WTC11 (cell line): ENCODE measurements at regions not wholly inside any gene's neighbourhood (a gene's known extent, or its start where the extent isn't known, plus 50 kb on each side); places are given as distances from the start of the nearest gene placed in this dataset.

Experiments
- ATAC-seq: fragments of 200-7000 bp; cut with Tn5 transposase; 2 replicates; pipeline ENCODE4 v1.10.0; 2021; ENCODE audit warnings: mild to moderate bottlenecking, moderate library complexity
- CTCF ChIA-PET: fragments of 300-600 bp; sonication (Branson Sonifier 250); formaldehyde crosslinking; loops from one replicate; lab custom pipeline; 2021; ENCODE audit warnings: antibody characterized with exemption; lab: Charles Lee
- POLR2A ChIA-PET: fragments of 350-600 bp; sonication (Branson Sonifier 250); formaldehyde crosslinking; loops from one replicate; lab custom pipeline; 2021; ENCODE audit warnings: antibody characterized with exemption; lab: Charles Lee
- DNase-seq: peaks from one replicate; pipeline ENCODE4 v3.0.0; 2021; ENCODE audit warnings: low spot score
- H3K27ac Mint-ChIP-seq: 2 replicates; pipeline ENCODE4 v1.8.0; 2021; ENCODE audit warnings: mixed read lengths
- H3K27me3 Mint-ChIP-seq: 2 replicates; pipeline ENCODE4 v1.8.0; 2021; ENCODE audit warnings: low read depth, mild to moderate bottlenecking, moderate library complexity, mixed read lengths
- H3K36me3 Mint-ChIP-seq: 2 replicates; pipeline ENCODE4 v1.8.0; 2021; ENCODE audit warnings: mixed read lengths
- H3K4me1 Mint-ChIP-seq: 2 replicates; pipeline ENCODE4 v1.8.0; 2022; ENCODE audit warnings: mixed read lengths
- H3K4me3 Mint-ChIP-seq: 2 replicates; pipeline ENCODE4 v1.8.0; 2021; ENCODE audit warnings: mild to moderate bottlenecking, moderate library complexity, mixed read lengths
- H3K9me3 Mint-ChIP-seq: 2 replicates; pipeline ENCODE4 v1.8.0; 2021; ENCODE audit warnings: mixed read lengths
- ATF1 ChIP-seq: sonication (generic); formaldehyde crosslinking; IDR thresholded peaks from 2 replicates; pipeline ENCODE4 v1.8.1; 2023; ENCODE audit warnings: mild to moderate bottlenecking, moderate library complexity, missing genetic modification reagents
- ATF2 ChIP-seq: sonication (generic); formaldehyde crosslinking; IDR thresholded peaks from 2 replicates; pipeline ENCODE4 v1.8.1; 2022; ENCODE audit warnings: low read depth, missing genetic modification reagents, borderline replicate concordance
- CDX4 ChIP-seq: fragments of 250-450 bp; sonication (Bioruptor Pico); IDR thresholded peaks from 2 replicates; pipeline ENCODE4 v1.9.0; 2021; ENCODE audit warnings: moderate library complexity, mild to moderate bottlenecking, inconsistent platforms, borderline replicate concordance
- E2F4 ChIP-seq: sonication (generic); formaldehyde crosslinking; IDR thresholded peaks from 2 replicates; pipeline ENCODE4 v1.8.1; 2022; ENCODE audit warnings: low read depth, mild to moderate bottlenecking, moderate library complexity, missing genetic modification reagents, borderline replicate concordance
- ESRRA ChIP-seq: sonication (generic); formaldehyde crosslinking; IDR thresholded peaks from 2 replicates; pipeline ENCODE4 v1.8.1; 2022; ENCODE audit warnings: mild to moderate bottlenecking, missing genetic modification reagents, borderline replicate concordance
- FOXJ3 ChIP-seq: sonication (generic); formaldehyde crosslinking; IDR thresholded peaks from 2 replicates; pipeline ENCODE4 v1.9.0; 2021; ENCODE audit warnings: missing genetic modification reagents, mild to moderate bottlenecking, borderline replicate concordance
- FOXP1 ChIP-seq: sonication (generic); formaldehyde crosslinking; IDR thresholded peaks from 2 replicates; pipeline ENCODE4 v1.8.0; 2022; ENCODE audit warnings: missing genetic modification reagents, mild to moderate bottlenecking, moderate library complexity, borderline replicate concordance
- GABPB1 ChIP-seq: sonication (generic); formaldehyde crosslinking; IDR thresholded peaks from 2 replicates; pipeline ENCODE4 v1.8.1; 2023; ENCODE audit warnings: mild to moderate bottlenecking, missing genetic modification reagents
- GRHL2 ChIP-seq: fragments of 250-450 bp; sonication (Bioruptor Pico); IDR thresholded peaks from 2 replicates; pipeline ENCODE4 v1.8.0; 2022; ENCODE audit warnings: mild to moderate bottlenecking, moderate library complexity; ENCODE audit not compliant: insufficient replicate concordance, severe bottlenecking
- IRF1 ChIP-seq: sonication (generic); formaldehyde crosslinking; IDR thresholded peaks from 2 replicates; pipeline ENCODE4 v1.8.0; 2023; ENCODE audit warnings: missing genetic modification reagents
- NR2C2 ChIP-seq: sonication (generic); formaldehyde crosslinking; IDR thresholded peaks from 2 replicates; pipeline ENCODE4 v1.8.0; 2022; ENCODE audit warnings: mild to moderate bottlenecking, missing genetic modification reagents
- SP1 ChIP-seq: sonication (generic); formaldehyde crosslinking; conservative IDR thresholded peaks from 2 replicates; pipeline ENCODE4 v1.8.1; 2022; ENCODE audit warnings: missing genetic modification reagents
- TCF7 ChIP-seq: sonication (generic); formaldehyde crosslinking; IDR thresholded peaks from 2 replicates; pipeline ENCODE4 v1.8.0; 2022; ENCODE audit warnings: mild to moderate bottlenecking, low read depth, missing genetic modification reagents, moderate library complexity
- ZBTB21 ChIP-seq: sonication (generic); formaldehyde crosslinking; IDR thresholded peaks from 2 replicates; pipeline ENCODE4 v1.8.1; 2023; ENCODE audit warnings: mild to moderate bottlenecking, missing genetic modification reagents, borderline replicate concordance
- ZNF263 ChIP-seq: sonication (generic); formaldehyde crosslinking; IDR thresholded peaks from 2 replicates; pipeline ENCODE4 v1.8.1; 2022; ENCODE audit warnings: low read depth, mild to moderate bottlenecking, moderate library complexity, missing genetic modification reagents
- ZNF317 ChIP-seq: sonication (generic); formaldehyde crosslinking; IDR thresholded peaks from 2 replicates; pipeline ENCODE4 v1.8.1; 2023; ENCODE audit warnings: low read depth, mild to moderate bottlenecking, moderate library complexity, missing genetic modification reagents, borderline replicate concordance
- ZNF396 ChIP-seq: fragments of 250-450 bp; sonication (Bioruptor Pico); IDR thresholded peaks from 2 replicates; pipeline ENCODE4 v1.8.0; 2021; ENCODE audit warnings: mild to moderate bottlenecking, moderate library complexity, borderline replicate concordance
- ZNF416 ChIP-seq: fragments of 250-450 bp; sonication (Bioruptor Pico); IDR thresholded peaks from 2 replicates; pipeline ENCODE4 v1.9.0; 2021; ENCODE audit warnings: mild to moderate bottlenecking, inconsistent platforms
- TF ChIP-seq, protein P1 (sequence below): sonication (generic); formaldehyde crosslinking; IDR thresholded peaks from 2 replicates; pipeline ENCODE4 v1.8.0; 2022; ENCODE audit warnings: mild to moderate bottlenecking, missing genetic modification reagents
- TF ChIP-seq, protein P2 (sequence below): sonication (generic); formaldehyde crosslinking; IDR thresholded peaks from 2 replicates; pipeline ENCODE4 v1.8.0; 2022; ENCODE audit warnings: mild to moderate bottlenecking, missing genetic modification reagents
- TF ChIP-seq, protein P3 (sequence below): fragments of 250-450 bp; sonication (Bioruptor Pico); conservative IDR thresholded peaks from 2 replicates; pipeline ENCODE4 v1.9.0; 2021; ENCODE audit warnings: mild to moderate bottlenecking

DNA sequence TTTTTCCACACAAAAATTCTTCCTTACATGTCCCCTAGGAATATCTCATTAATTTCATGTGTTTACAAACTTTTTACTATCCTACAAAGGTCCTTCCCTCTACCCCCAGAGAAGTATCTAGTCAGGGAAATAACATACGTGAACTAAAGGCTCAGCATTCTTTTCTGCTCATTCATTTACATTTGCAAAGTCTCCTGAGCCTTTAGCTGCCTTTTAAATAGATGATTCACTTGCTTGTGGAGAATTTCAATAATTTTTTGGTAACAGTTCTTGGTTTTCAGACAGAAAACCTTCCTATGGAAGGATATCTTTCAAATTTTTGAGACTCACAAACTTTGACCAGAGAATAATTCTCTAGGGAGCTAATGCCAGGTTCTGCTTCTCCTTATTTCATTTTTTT, 81.5 kb upstream of the RMDN2 start:
- CTCF ChIA-PET: interaction anchor here (1.2 to 1.7 kb wide), 3 partner anchors 11 to 429 kb away, joined by 4 to 8 read pairs (median 8); no protein-coding TSS in a partner anchor
- Mint-ChIP-seq H3K27ac (peak overlapping the region; percentile 84; the same call in 1 of the 2 replicates), H3K4me1 (peaks cover 25% of the 10 kb centered on the region), H3K36me3 (no peaks in the 10 kb centered on the region), H3K27me3 (no peaks in the 10 kb centered on the region; the same call in 1 of the 2 replicates), H3K4me3 (no peak overlapping the region), H3K9me3 (peaks cover 10% of the 10 kb centered on the region)
- TF ChIP-seq FOXP1 (CRISPR knock-in tag) (no peak), ZNF263 (CRISPR knock-in tag) (no peak), GABPB1 (CRISPR knock-in tag) (no peak), ATF2 (CRISPR knock-in tag) (no peak), FOXJ3 (no peak), NR2C2 (CRISPR knock-in tag) (no peak), E2F4 (CRISPR knock-in tag) (no peak)
- DNase-seq (no peak), ATAC-seq (peak; percentile 55; the same call in 1 of the 2 replicates)
- POLR2A ChIA-PET: no interaction called here

DNA sequence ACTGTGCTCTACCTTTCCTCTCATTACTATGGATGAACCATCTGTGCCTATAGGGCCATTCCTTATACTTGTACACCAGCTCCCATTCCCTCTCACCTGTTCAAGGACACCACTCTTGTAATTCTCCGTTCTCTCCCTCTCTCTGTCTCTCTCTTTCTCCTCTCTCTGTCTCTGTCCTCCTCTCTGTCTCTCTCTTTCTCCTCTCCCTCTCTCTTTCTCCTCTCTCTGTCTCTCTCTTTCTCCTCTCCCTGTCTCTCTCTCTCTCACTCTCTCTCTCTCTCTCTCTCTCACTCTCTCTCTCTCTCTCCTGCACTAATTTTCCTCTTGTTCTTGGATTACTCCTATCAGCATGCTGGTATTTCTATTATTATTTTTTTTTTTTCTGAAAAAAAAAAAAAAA, 78.9 kb upstream of the RMDN2 start:
- ATAC-seq: no peak
- H3K27ac Mint-ChIP-seq: no peak overlapping the region
- POLR2A ChIA-PET: no interaction called here
- CTCF ChIA-PET: no interaction called here
- H3K9me3 Mint-ChIP-seq: peaks cover 10% of the 10 kb centered on the region
- TF ChIP-seq SP1 (no peak), ZNF317 (CRISPR knock-in tag) (no peak)
- TF ChIP-seq, protein P1, sequence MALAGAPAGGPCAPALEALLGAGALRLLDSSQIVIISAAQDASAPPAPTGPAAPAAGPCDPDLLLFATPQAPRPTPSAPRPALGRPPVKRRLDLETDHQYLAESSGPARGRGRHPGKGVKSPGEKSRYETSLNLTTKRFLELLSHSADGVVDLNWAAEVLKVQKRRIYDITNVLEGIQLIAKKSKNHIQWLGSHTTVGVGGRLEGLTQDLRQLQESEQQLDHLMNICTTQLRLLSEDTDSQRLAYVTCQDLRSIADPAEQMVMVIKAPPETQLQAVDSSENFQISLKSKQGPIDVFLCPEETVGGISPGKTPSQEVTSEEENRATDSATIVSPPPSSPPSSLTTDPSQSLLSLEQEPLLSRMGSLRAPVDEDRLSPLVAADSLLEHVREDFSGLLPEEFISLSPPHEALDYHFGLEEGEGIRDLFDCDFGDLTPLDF: no peak
- TF ChIP-seq, all 79 proteins: peak for 0
- Mint-ChIP-seq H3K27me3 (no peaks in the 10 kb centered on the region; the same call in 1 of the 2 replicates), H3K4me3 (no peak overlapping the region), H3K4me1 (peaks cover 25% of the 10 kb centered on the region), H3K36me3 (no peaks in the 10 kb centered on the region)
- no peak for DNase-seq

GRCh38 chr2:37847792-37848191, 77.3 kb upstream of the RMDN2 start:
- DNase-seq: no peak
- CTCF ChIA-PET: interaction anchor here (1.6 kb wide), 1 partner anchor 30 kb away, joined by 8 read pairs; no protein-coding TSS in a partner anchor
- POLR2A ChIA-PET: no interaction called here
- peak; percentile 32; the same call in 1 of the 2 replicates for ATAC-seq
- H3K36me3 Mint-ChIP-seq: no peaks in the 10 kb centered on the region
- peaks cover 6% of the 10 kb centered on the region; the same call in 1 of the 2 replicates for H3K9me3 Mint-ChIP-seq
- no peak overlapping the region for H3K4me3 Mint-ChIP-seq
- peaks cover 13% of the 10 kb centered on the region for H3K4me1 Mint-ChIP-seq
- no peak overlapping the region for H3K27ac Mint-ChIP-seq
- no peaks in the 10 kb centered on the region for H3K27me3 Mint-ChIP-seq
- TF ChIP-seq CDX4 (CRISPR knock-in tag) (no peak), ZNF263 (CRISPR knock-in tag) (no peak), ESRRA (CRISPR knock-in tag) (no peak), ZNF396 (CRISPR knock-in tag) (no peak), ZBTB21 (CRISPR knock-in tag) (no peak), GRHL2 (CRISPR knock-in tag) (no peak), E2F4 (CRISPR knock-in tag) (no peak), IRF1 (CRISPR knock-in tag) (no peak), TCF7 (no peak), ZNF416 (CRISPR knock-in tag) (no peak), ATF1 (CRISPR knock-in tag) (no peak)
- TF ChIP-seq, protein P2, sequence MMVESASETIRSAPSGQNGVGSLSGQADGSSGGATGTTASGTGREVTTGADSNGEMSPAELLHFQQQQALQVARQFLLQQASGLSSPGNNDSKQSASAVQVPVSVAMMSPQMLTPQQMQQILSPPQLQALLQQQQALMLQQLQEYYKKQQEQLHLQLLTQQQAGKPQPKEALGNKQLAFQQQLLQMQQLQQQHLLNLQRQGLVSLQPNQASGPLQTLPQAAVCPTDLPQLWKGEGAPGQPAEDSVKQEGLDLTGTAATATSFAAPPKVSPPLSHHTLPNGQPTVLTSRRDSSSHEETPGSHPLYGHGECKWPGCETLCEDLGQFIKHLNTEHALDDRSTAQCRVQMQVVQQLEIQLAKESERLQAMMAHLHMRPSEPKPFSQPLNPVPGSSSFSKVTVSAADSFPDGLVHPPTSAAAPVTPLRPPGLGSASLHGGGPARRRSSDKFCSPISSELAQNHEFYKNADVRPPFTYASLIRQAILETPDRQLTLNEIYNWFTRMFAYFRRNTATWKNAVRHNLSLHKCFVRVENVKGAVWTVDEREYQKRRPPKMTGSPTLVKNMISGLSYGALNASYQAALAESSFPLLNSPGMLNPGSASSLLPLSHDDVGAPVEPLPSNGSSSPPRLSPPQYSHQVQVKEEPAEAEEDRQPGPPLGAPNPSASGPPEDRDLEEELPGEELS: no peak
- TF ChIP-seq, protein P3, sequence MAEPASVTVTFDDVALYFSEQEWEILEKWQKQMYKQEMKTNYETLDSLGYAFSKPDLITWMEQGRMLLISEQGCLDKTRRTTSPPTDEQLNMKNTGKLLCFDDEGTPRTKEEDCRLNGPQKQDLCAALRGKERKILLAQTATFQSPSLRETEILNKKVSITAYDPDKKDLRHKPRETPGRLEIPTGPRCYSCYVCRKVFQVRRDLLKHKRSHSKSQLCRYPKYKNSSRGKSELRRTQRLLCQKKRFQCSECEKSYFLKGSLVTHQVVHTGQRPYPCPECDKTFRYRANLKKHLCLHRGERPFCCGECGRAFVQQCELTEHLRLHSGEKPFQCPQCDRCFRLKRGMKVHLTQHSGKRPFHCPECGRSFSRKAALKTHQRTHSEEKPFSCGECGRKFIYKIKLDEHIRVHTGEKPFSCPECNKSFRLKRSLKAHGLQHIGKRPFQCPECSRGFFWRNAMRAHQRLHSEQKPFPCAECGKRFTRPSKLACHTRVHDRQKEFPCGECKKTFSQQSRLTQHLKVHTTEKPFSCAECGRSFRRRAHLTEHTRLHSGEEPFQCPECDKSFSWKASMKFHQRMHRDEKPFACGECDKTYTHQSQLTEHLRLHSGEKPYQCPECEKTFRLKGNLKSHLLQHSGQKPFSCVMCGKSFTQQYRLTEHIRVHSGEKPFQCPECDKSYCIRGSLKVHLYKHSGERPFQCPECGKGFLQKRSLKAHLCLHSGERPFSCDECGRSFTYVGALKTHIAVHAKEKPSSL (CRISPR knock-in tag): no peak
